ENCODE measurements at regions not wholly inside any gene's neighbourhood (a gene's known extent, or its start where the extent isn't known, plus 50 kb on each side); places are given as distances from the start of the nearest gene placed in this dataset.

- Histone ChIP-seq H3K9me3 (no peaks in the 10 kb centered on the region), H3K27me3 (no peaks in the 10 kb centered on the region), H3K4me1 (no peaks in the 10 kb centered on the region), H3K27ac (no peak overlapping the region), H3K4me3 (no peak overlapping the region), H3K36me3 (no peaks in the 10 kb centered on the region)
- WGBS, 4 donors, result 80 to 84% (median 83%) methylated on average over 5 of the region's 5 CpGs
- DNase-seq (no peak), ATAC-seq (no peak)
- intact Hi-C loops (cut with DNase I), result no loop called here
- no peak for TF ChIP-seq CTCF (IDR thresholded peaks at IDR 0.05)
- no peak for TF ChIP-seq POLR2A (IDR thresholded peaks at IDR 0.05)
These were observed 221.8 kb downstream of the TPRG1 start for GRCh38 chr3:189393598-189393997.

- DNase-seq, result no peak
- Histone ChIP-seq H3K9me3 (no peaks in the 10 kb centered on the region), H3K27me3 (no peaks in the 10 kb centered on the region), H3K4me1 (no peaks in the 10 kb centered on the region), H3K4me3 (no peak overlapping the region), H3K36me3 (no peaks in the 10 kb centered on the region), H3K27ac (no peak overlapping the region)
- ATAC-seq, result no peak
- 76 to 83% (median 80%) methylated on average over 7 of the region's 7 CpGs for WGBS, 4 donors
- TF ChIP-seq CTCF (IDR thresholded peaks at IDR 0.05) (no peak), POLR2A (IDR thresholded peaks at IDR 0.05) (no peak)
- intact Hi-C loops (cut with DNase I), result no loop called here
These were observed 222.9 kb downstream of the TPRG1 start for GRCh38 chr3:189394599-189395121.

- 76 to 91% (median 89%) methylated on average over 3 of the region's 3 CpGs for WGBS, 4 donors
- Histone ChIP-seq H3K4me1 (no peaks in the 10 kb centered on the region), H3K4me3 (no peak overlapping the region), H3K27me3 (no peaks in the 10 kb centered on the region), H3K9me3 (no peaks in the 10 kb centered on the region), H3K27ac (no peak overlapping the region), H3K36me3 (no peaks in the 10 kb centered on the region)
- DNase-seq (no peak), ATAC-seq (no peak)
- TF ChIP-seq POLR2A (IDR thresholded peaks at IDR 0.05) (no peak), CTCF (IDR thresholded peaks at IDR 0.05) (no peak)
- intact Hi-C loops (cut with DNase I), result no loop called here
These were observed 224.1 kb downstream of the TPRG1 start for GRCh38 chr3:189395825-189396224.

- Histone ChIP-seq H3K4me1 (no peaks in the 10 kb centered on the region), H3K27ac (no peak overlapping the region), H3K9me3 (no peaks in the 10 kb centered on the region), H3K27me3 (no peaks in the 10 kb centered on the region), H3K36me3 (no peaks in the 10 kb centered on the region), H3K4me3 (no peak overlapping the region)
- no peak for TF ChIP-seq CTCF (IDR thresholded peaks at IDR 0.05)
- TF ChIP-seq POLR2A (IDR thresholded peaks at IDR 0.05), result no peak
- DNase-seq (no peak), ATAC-seq (no peak)
- WGBS, 4 donors, result 78 to 86% (median 81%) methylated on average over 2 of the region's 2 CpGs
- intact Hi-C loops (cut with DNase I), result no loop called here
These were observed 226.9 kb downstream of the TPRG1 start for GRCh38 chr3:189398656-189399055.

Data from heart left ventricle (tissue), 16 donors.